ENCODE measurements at regions not wholly inside any gene's neighbourhood (a gene's known extent, or its start where the extent isn't known, plus 50 kb on each side); places are given as distances from the start of the nearest gene placed in this dataset.

DNA sequence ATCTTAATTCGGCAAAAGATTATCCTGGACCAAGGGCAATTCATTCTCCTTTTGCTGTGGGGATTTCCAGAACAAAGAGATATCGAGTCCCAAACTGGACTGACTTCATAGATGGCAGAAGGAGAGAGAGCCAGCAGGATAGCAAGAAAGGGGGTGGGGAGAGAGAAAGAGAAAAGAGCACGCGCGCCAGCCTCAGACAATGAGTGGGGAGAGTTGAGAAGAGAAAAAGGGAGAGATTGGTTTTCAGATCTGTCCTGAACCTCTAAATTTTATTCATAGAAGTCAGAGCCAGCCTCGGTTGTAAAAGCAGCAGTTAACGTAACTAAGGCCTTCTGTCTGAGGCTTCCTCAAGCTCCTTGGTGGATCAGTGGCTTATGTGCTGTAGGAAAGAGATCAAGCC is 55.3 kb upstream of the ALDH1B1 start:
- TF ChIP-seq, protein P1, sequence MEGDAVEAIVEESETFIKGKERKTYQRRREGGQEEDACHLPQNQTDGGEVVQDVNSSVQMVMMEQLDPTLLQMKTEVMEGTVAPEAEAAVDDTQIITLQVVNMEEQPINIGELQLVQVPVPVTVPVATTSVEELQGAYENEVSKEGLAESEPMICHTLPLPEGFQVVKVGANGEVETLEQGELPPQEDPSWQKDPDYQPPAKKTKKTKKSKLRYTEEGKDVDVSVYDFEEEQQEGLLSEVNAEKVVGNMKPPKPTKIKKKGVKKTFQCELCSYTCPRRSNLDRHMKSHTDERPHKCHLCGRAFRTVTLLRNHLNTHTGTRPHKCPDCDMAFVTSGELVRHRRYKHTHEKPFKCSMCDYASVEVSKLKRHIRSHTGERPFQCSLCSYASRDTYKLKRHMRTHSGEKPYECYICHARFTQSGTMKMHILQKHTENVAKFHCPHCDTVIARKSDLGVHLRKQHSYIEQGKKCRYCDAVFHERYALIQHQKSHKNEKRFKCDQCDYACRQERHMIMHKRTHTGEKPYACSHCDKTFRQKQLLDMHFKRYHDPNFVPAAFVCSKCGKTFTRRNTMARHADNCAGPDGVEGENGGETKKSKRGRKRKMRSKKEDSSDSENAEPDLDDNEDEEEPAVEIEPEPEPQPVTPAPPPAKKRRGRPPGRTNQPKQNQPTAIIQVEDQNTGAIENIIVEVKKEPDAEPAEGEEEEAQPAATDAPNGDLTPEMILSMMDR (IDR thresholded peaks at IDR 0.05; ENCODE audit: low read depth, low read length) = no peak
- TF ChIP-seq EZH2phosphoT487 (IDR thresholded peaks at IDR 0.05; ENCODE audit: low read depth) = no peak

All from OCI-LY3 (cell line).